ENCODE measurements at regions not wholly inside any gene's neighbourhood (a gene's known extent, or its start where the extent isn't known, plus 50 kb on each side); places are given as distances from the start of the nearest gene placed in this dataset.
"Not testable (repeated sequence)": the region's sequence is repeated elsewhere in the genome, so short reads cannot be mapped to it uniquely, and the experiment has no call there.

- no peaks in the 10 kb centered on the region for H3K36me3 ChIP-seq (ENCODE audit: control insufficient read depth, insufficient read depth, low read length)
- H3K4me1 ChIP-seq (ENCODE audit: control insufficient read depth, insufficient read depth, low read length): peaks cover 3% of the 10 kb centered on the region
- H3K4me3 ChIP-seq (ENCODE audit: insufficient read depth, low read depth, low read length): no peak overlapping the region
- no peak overlapping the region for H3K27ac ChIP-seq (ENCODE audit: insufficient read depth, low read depth, low read length, poor library complexity, severe bottlenecking)
- H3K9me3 ChIP-seq (ENCODE audit: control insufficient read depth, low read length): peaks cover 2% of the 10 kb centered on the region
- no peaks in the 10 kb centered on the region for H3K27me3 ChIP-seq (ENCODE audit: control insufficient read depth, insufficient read depth, low read length, poor library complexity, severe bottlenecking)
Observed at GRCh38 chr14:25464078-25464477, 414.1 kb upstream of the STXBP6 start.

- Histone ChIP-seq H3K27ac (ENCODE audit: insufficient read depth, low read depth, low read length, poor library complexity, severe bottlenecking) (peak overlapping the region; percentile 30), H3K4me1 (ENCODE audit: control insufficient read depth, insufficient read depth, low read length) (peaks cover 3% of the 10 kb centered on the region), H3K36me3 (ENCODE audit: control insufficient read depth, insufficient read depth, low read length) (no peaks in the 10 kb centered on the region), H3K27me3 (ENCODE audit: control insufficient read depth, insufficient read depth, low read length, poor library complexity, severe bottlenecking) (no peaks in the 10 kb centered on the region), H3K9me3 (ENCODE audit: control insufficient read depth, low read length) (peaks cover 2% of the 10 kb centered on the region), H3K4me3 (ENCODE audit: insufficient read depth, low read depth, low read length) (no peak overlapping the region)
- WGBS, 2 experiments: 40 to 50% methylated on average over 1 of the region's 1 CpG
Observed at GRCh38 chr14:25463480-25463879, 413.5 kb upstream of the STXBP6 start.

- H3K27ac ChIP-seq (ENCODE audit: insufficient read depth, low read depth, low read length, poor library complexity, severe bottlenecking): no peak overlapping the region
- no peaks in the 10 kb centered on the region for H3K36me3 ChIP-seq (ENCODE audit: control insufficient read depth, insufficient read depth, low read length)
- peaks cover 2% of the 10 kb centered on the region for H3K9me3 ChIP-seq (ENCODE audit: control insufficient read depth, low read length)
- WGBS, 2 experiments: 93 to 96% methylated on average over 5 of the region's 5 CpGs
- no peak overlapping the region for H3K4me3 ChIP-seq (ENCODE audit: insufficient read depth, low read depth, low read length)
- H3K27me3 ChIP-seq (ENCODE audit: control insufficient read depth, insufficient read depth, low read length, poor library complexity, severe bottlenecking): no peaks in the 10 kb centered on the region
- peaks cover 3% of the 10 kb centered on the region for H3K4me1 ChIP-seq (ENCODE audit: control insufficient read depth, insufficient read depth, low read length)
Observed at GRCh38 chr14:25461780-25462179, 411.8 kb upstream of the STXBP6 start.

GRCh38 chr14:25444381-25444780, 394.4 kb upstream of the STXBP6 start:
- Histone ChIP-seq H3K27me3 (ENCODE audit: control insufficient read depth, insufficient read depth, low read length, poor library complexity, severe bottlenecking) (no peaks in the 10 kb centered on the region), H3K4me1 (ENCODE audit: control insufficient read depth, insufficient read depth, low read length) (no peaks in the 10 kb centered on the region), H3K4me3 (ENCODE audit: insufficient read depth, low read depth, low read length) (no peak overlapping the region), H3K9me3 (ENCODE audit: control insufficient read depth, low read length) (no peaks in the 10 kb centered on the region), H3K36me3 (ENCODE audit: control insufficient read depth, insufficient read depth, low read length) (no peaks in the 10 kb centered on the region), H3K27ac (ENCODE audit: insufficient read depth, low read depth, low read length, poor library complexity, severe bottlenecking) (no peak overlapping the region)
- WGBS, 2 experiments: 90 to 91% methylated on average over 1 of the region's 2 CpGs

- WGBS, 2 experiments: 96 to 97% methylated on average over 2 of the region's 2 CpGs
- not testable (repeated sequence) for H3K4me3 ChIP-seq (ENCODE audit: insufficient read depth, low read depth, low read length); H3K27ac ChIP-seq (ENCODE audit: insufficient read depth, low read depth, low read length, poor library complexity, severe bottlenecking); H3K4me1 ChIP-seq (ENCODE audit: control insufficient read depth, insufficient read depth, low read length); H3K9me3 ChIP-seq (ENCODE audit: control insufficient read depth, low read length); H3K36me3 ChIP-seq (ENCODE audit: control insufficient read depth, insufficient read depth, low read length); H3K27me3 ChIP-seq (ENCODE audit: control insufficient read depth, insufficient read depth, low read length, poor library complexity, severe bottlenecking)
Observed at GRCh38 chr14:25440382-25440781, 390.4 kb upstream of the STXBP6 start.

GRCh38 chr14:25436906-25437305, 387.0 kb upstream of the STXBP6 start:
- Histone ChIP-seq H3K27me3 (ENCODE audit: control insufficient read depth, insufficient read depth, low read length, poor library complexity, severe bottlenecking) (no peaks in the 10 kb centered on the region), H3K4me3 (ENCODE audit: insufficient read depth, low read depth, low read length) (no peak overlapping the region), H3K36me3 (ENCODE audit: control insufficient read depth, insufficient read depth, low read length) (no peaks in the 10 kb centered on the region), H3K9me3 (ENCODE audit: control insufficient read depth, low read length) (no peaks in the 10 kb centered on the region), H3K27ac (ENCODE audit: insufficient read depth, low read depth, low read length, poor library complexity, severe bottlenecking) (no peak overlapping the region), H3K4me1 (ENCODE audit: control insufficient read depth, insufficient read depth, low read length) (no peaks in the 10 kb centered on the region)

GRCh38 chr14:25436288-25436875, 386.4 kb upstream of the STXBP6 start:
- no peaks in the 10 kb centered on the region for H3K36me3 ChIP-seq (ENCODE audit: control insufficient read depth, insufficient read depth, low read length)
- no peaks in the 10 kb centered on the region for H3K27me3 ChIP-seq (ENCODE audit: control insufficient read depth, insufficient read depth, low read length, poor library complexity, severe bottlenecking)
- no peak overlapping the region for H3K4me3 ChIP-seq (ENCODE audit: insufficient read depth, low read depth, low read length)
- no peak overlapping the region for H3K27ac ChIP-seq (ENCODE audit: insufficient read depth, low read depth, low read length, poor library complexity, severe bottlenecking)
- 93% methylated on average over 1 of the region's 2 CpGs; no CpG with 5 or more reads in 1 of the 2 experiments for WGBS, 2 experiments
- H3K9me3 ChIP-seq (ENCODE audit: control insufficient read depth, low read length): no peaks in the 10 kb centered on the region
- H3K4me1 ChIP-seq (ENCODE audit: control insufficient read depth, insufficient read depth, low read length): no peaks in the 10 kb centered on the region

- Histone ChIP-seq H3K9me3 (ENCODE audit: control insufficient read depth, low read length) (no peaks in the 10 kb centered on the region), H3K27me3 (ENCODE audit: control insufficient read depth, insufficient read depth, low read length, poor library complexity, severe bottlenecking) (no peaks in the 10 kb centered on the region), H3K4me3 (ENCODE audit: insufficient read depth, low read depth, low read length) (no peak overlapping the region), H3K36me3 (ENCODE audit: control insufficient read depth, insufficient read depth, low read length) (no peaks in the 10 kb centered on the region), H3K27ac (ENCODE audit: insufficient read depth, low read depth, low read length, poor library complexity, severe bottlenecking) (no peak overlapping the region), H3K4me1 (ENCODE audit: control insufficient read depth, insufficient read depth, low read length) (no peaks in the 10 kb centered on the region)
- 90% methylated on average over 21 of the region's 21 CpGs for WGBS, 2 experiments
Observed at GRCh38 chr14:25431211-25432076, 381.5 kb upstream of the STXBP6 start.

GRCh38 chr14:25430808-25431207, 380.9 kb upstream of the STXBP6 start:
- H3K4me1 ChIP-seq (ENCODE audit: control insufficient read depth, insufficient read depth, low read length): no peaks in the 10 kb centered on the region
- H3K27ac ChIP-seq (ENCODE audit: insufficient read depth, low read depth, low read length, poor library complexity, severe bottlenecking): no peak overlapping the region
- WGBS, 2 experiments: 95% methylated on average over 12 of the region's 12 CpGs
- H3K9me3 ChIP-seq (ENCODE audit: control insufficient read depth, low read length): no peaks in the 10 kb centered on the region
- no peak overlapping the region for H3K4me3 ChIP-seq (ENCODE audit: insufficient read depth, low read depth, low read length)
- no peaks in the 10 kb centered on the region for H3K27me3 ChIP-seq (ENCODE audit: control insufficient read depth, insufficient read depth, low read length, poor library complexity, severe bottlenecking)
- no peaks in the 10 kb centered on the region for H3K36me3 ChIP-seq (ENCODE audit: control insufficient read depth, insufficient read depth, low read length)

GRCh38 chr14:25412998-25413397, 363.1 kb upstream of the STXBP6 start:
- Histone ChIP-seq H3K27ac (ENCODE audit: insufficient read depth, low read depth, low read length, poor library complexity, severe bottlenecking) (no peak overlapping the region), H3K4me1 (ENCODE audit: control insufficient read depth, insufficient read depth, low read length) (no peaks in the 10 kb centered on the region), H3K27me3 (ENCODE audit: control insufficient read depth, insufficient read depth, low read length, poor library complexity, severe bottlenecking) (no peaks in the 10 kb centered on the region), H3K4me3 (ENCODE audit: insufficient read depth, low read depth, low read length) (no peak overlapping the region), H3K9me3 (ENCODE audit: control insufficient read depth, low read length) (no peaks in the 10 kb centered on the region), H3K36me3 (ENCODE audit: control insufficient read depth, insufficient read depth, low read length) (no peaks in the 10 kb centered on the region)

Data from ectodermal cell (in vitro differentiated cells).